ENCODE measurements at regions not wholly inside any gene's neighbourhood (a gene's known extent, or its start where the extent isn't known, plus 50 kb on each side); places are given as distances from the start of the nearest gene placed in this dataset.

GRCh38 chr6:168852376-168852884, 401.2 kb downstream of the THBS2 start:
- TF ChIP-seq GATA2 (IDR thresholded peaks at IDR 0.05; ENCODE audit: low read depth, low read length): no peak
- no peak for TF ChIP-seq GATA3 (IDR thresholded peaks at IDR 0.05; ENCODE audit: low read depth, low read length)

All from SH-SY5Y (cell line).